Endothelial cell of umbilical vein (primary cell): ENCODE measurements at regions not wholly inside any gene's neighbourhood (a gene's known extent, or its start where the extent isn't known, plus 50 kb on each side); places are given as distances from the start of the nearest gene placed in this dataset.

Experiments used
- BruUV-seq: library from RNA; stranded (reverse); fragments of 400-500 nt; replicated peaks from 2 replicates; lab custom pipeline; 2021; lab: Mats Ljungman, UMichigan
- CTCF ChIA-PET: fragments of 300-600, 350-600 bp; sonication (Branson Sonifier 250); formaldehyde crosslinking; loops from one replicate; lab custom pipeline; 2021; ENCODE audit warnings: antibody characterized with exemption, inconsistent platforms; lab: Charles Lee
- POLR2A ChIA-PET: fragments of 300-600, 350-600 bp; sonication (Branson Sonifier 250); formaldehyde crosslinking; loops from one replicate; lab custom pipeline; 2021; ENCODE audit warnings: antibody characterized with exemption, inconsistent platforms; lab: Charles Lee
- DNase-seq: peaks from one replicate; pipeline ENCODE4 v3.0.0-alpha.2; 2011; ENCODE audit warnings: low read depth, low spot score
- FAIRE-seq: peaks from 2 replicates; lab custom pipeline; 2011; peaks lifted over from hg19 to GRCh38; lab: Jason Lieb, UNC
- H2AFZ ChIP-seq: 2 replicates; pipeline ENCODE4 v1.6.0; 2012; ENCODE audit warnings: low read depth, low read length, control low read depth, inconsistent platforms
- H3K27ac ChIP-seq: 2 replicates; pipeline ENCODE4 v1.5.1; 2011; ENCODE audit warnings: low read depth, mild to moderate bottlenecking, control low read depth, low read length, moderate library complexity; ENCODE audit not compliant: insufficient read depth
- H3K27me3 ChIP-seq, 2 experiments: 2 replicates each; pipeline versions ENCODE4 v1.6.0 to v1.6.1; 2011; ENCODE audit warnings: low read length in 2 of 2, mixed read lengths in 1 of 2; ENCODE audit not compliant: control insufficient read depth in 2 of 2, insufficient read depth in 2 of 2
- H3K36me3 ChIP-seq, 2 experiments: 2 replicates in 1 of 2; 3 replicates in 1 of 2; pipeline ENCODE4 v1.5.1; 2011; ENCODE audit warnings: low read length in 2 of 2, mild to moderate bottlenecking in 1 of 2, moderate library complexity in 1 of 2; ENCODE audit not compliant: control insufficient read depth in 2 of 2, insufficient read depth in 2 of 2; ENCODE audit errors: extremely low read depth in 1 of 2
- H3K4me1 ChIP-seq: 3 replicates; pipeline ENCODE4 v1.5.1; 2011; ENCODE audit warnings: mild to moderate bottlenecking, low read length; ENCODE audit not compliant: control insufficient read depth, insufficient read depth; ENCODE audit errors: extremely low read depth
- H3K4me2 ChIP-seq: 2 replicates; pipeline ENCODE4 v1.6.1; 2011; ENCODE audit warnings: low read length, control low read depth, mixed read lengths; ENCODE audit not compliant: insufficient read depth
- H3K4me3 ChIP-seq, 3 experiments: fragments of 200-600 bp in 1 of 3; sonication (generic), shearing (Covaris generic) in 1 of 3; replicated peaks in 1 of 3; 2 replicates each; pipeline ENCODE4 v1.5.1; 2011 to 2016; ENCODE audit warnings: control low read depth in 3 of 3, low read length in 3 of 3, mild to moderate bottlenecking in 2 of 3, inconsistent platforms in 1 of 3, low read depth in 1 of 3, moderate library complexity in 1 of 3; ENCODE audit not compliant: insufficient read depth in 1 of 3
- H3K79me2 ChIP-seq: 2 replicates; pipeline ENCODE4 v1.6.0; 2012; ENCODE audit warnings: low read length, inconsistent platforms; ENCODE audit not compliant: control insufficient read depth, insufficient read depth
- H3K9ac ChIP-seq: replicated peaks from 2 replicates; pipeline ENCODE3; 2011; ENCODE audit warnings: low read length, control low read depth; ENCODE audit not compliant: insufficient read depth; ENCODE audit errors: extremely low read depth
- H3K9me1 ChIP-seq: replicated peaks from 3 replicates; pipeline ENCODE4 v1.6.0; 2011; ENCODE audit warnings: mild to moderate bottlenecking, low read length; ENCODE audit not compliant: control insufficient read depth, insufficient read depth; ENCODE audit errors: extremely low read depth
- H3K9me3 ChIP-seq: replicated peaks from 2 replicates; pipeline ENCODE4 v1.5.1; 2012; ENCODE audit warnings: low read length, inconsistent platforms; ENCODE audit not compliant: control insufficient read depth, insufficient read depth
- H4K20me1 ChIP-seq: replicated peaks from 2 replicates; pipeline ENCODE3; 2011; ENCODE audit warnings: mild to moderate bottlenecking, low read length; ENCODE audit not compliant: control insufficient read depth, insufficient read depth; ENCODE audit errors: extremely low read depth
- EZH2 ChIP-seq: IDR thresholded peaks from 2 replicates; pipeline ENCODE4 v1.6.1; 2012; ENCODE audit warnings: borderline replicate concordance, low read depth, mild to moderate bottlenecking, moderate library complexity, low read length, inconsistent platforms; ENCODE audit not compliant: severe bottlenecking
- FOS ChIP-seq: IDR thresholded peaks from 2 replicates; pipeline ENCODE4 v1.6.1; 2011; ENCODE audit warnings: mild to moderate bottlenecking, low read length, moderate library complexity, borderline replicate concordance; ENCODE audit not compliant: insufficient read depth
- GATA2 ChIP-seq: IDR thresholded peaks from 2 replicates; pipeline ENCODE4 v1.7.0; 2011; ENCODE audit warnings: low read depth, mild to moderate bottlenecking, moderate library complexity, mixed read lengths, low read length; ENCODE audit not compliant: insufficient read length, insufficient read depth
- JUN ChIP-seq: IDR thresholded peaks from 2 replicates; pipeline ENCODE4 v1.6.1; 2011; ENCODE audit warnings: borderline replicate concordance, low read depth; ENCODE audit not compliant: insufficient read length, insufficient read depth
- MYC ChIP-seq: IDR thresholded peaks from one replicate; pipeline ENCODE4 v1.6.1; 2011; ENCODE audit warnings: mild to moderate bottlenecking, low read depth, low read length
- POLR2A ChIP-seq: IDR thresholded peaks from 2 replicates; pipeline ENCODE4 v1.6.1; 2012; ENCODE audit warnings: low read depth, mild to moderate bottlenecking, control low read depth, low read length
- POLR2AphosphoS5 ChIP-seq: IDR thresholded peaks from 2 replicates; pipeline ENCODE4 v1.6.1; 2012; ENCODE audit warnings: low read depth, mild to moderate bottlenecking, control low read depth, low read length, moderate library complexity; ENCODE audit not compliant: insufficient read depth
- dilution Hi-C: fragments of 300-500 bp; cut with MboI; formaldehyde crosslinking; loops from one replicate; pipeline ENCODE4 v1.15.0; 2019; ENCODE audit warnings: low sequenced_read_pairs; ENCODE audit not compliant: extremely low pct_ligation_motif_present
- intact Hi-C: fragments of 100-400 bp; cut with micrococcal nuclease; formaldehyde crosslinking; loops from one replicate; pipeline ENCODE4 v1.10.0; 2022
- TF ChIP-seq, protein P1 (sequence below), 2 donors: IDR thresholded peaks; 1 replicate in 1 of 2; 2 replicates in 1 of 2; pipeline ENCODE4 v1.5.1; 2011; ENCODE audit warnings: low read length in 2 of 2, mild to moderate bottlenecking in 2 of 2, moderate library complexity in 2 of 2, control low read depth in 1 of 2, inconsistent platforms in 1 of 2, low read depth in 1 of 2; ENCODE audit not compliant: insufficient read depth in 1 of 2; ENCODE audit errors: extremely low read depth in 1 of 2
- TF ChIP-seq, protein P2 (sequence below): IDR thresholded peaks from 2 replicates; pipeline ENCODE4 v1.6.1; 2011; ENCODE audit not compliant: insufficient read depth, insufficient read length

DNA sequence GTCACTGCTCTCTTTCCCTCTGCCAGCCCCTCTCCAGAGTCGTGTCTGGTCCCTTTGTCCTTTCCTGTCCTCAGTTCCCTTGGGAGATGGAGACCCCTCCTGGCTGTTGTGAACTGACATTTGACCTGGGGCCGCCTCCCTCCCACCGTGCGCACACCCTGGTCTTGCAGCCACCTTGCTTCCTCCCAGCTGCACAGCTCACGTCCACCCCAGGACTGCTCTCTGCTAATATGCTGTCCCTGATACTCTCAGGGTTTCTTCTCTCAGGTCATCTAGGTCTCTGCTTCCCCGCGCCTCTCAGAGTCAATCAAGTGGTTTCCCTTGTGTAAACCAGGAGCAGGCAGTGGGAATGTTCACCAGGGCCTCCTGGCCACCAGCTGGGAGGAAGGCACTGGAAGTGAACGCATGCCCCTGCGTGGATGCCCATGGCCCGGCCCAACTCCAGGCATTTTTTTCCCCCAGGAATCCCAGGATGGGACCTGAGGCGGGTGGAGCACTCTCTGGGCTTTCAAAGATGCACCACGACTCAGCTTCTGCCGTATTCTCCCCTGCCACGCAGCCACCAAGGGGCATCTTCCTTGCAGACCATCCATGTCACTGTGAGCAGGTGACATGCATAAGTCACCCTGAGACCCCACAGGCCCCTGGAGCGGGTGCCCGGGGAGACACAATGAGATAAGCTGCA lies 142.4 kb downstream of the OLFM1 start:
- H3K9me3 ChIP-seq, result peaks cover 5% of the 10 kb centered on the region
- H3K27me3 ChIP-seq, result no peaks in the 10 kb centered on the region
- no peak for DNase-seq
- no peak overlapping the region for H3K27ac ChIP-seq
- H3K4me3 ChIP-seq, result no peak overlapping the region
- dilution Hi-C loops (no loop called here), intact Hi-C loops (no loop called here)
- H3K4me1 ChIP-seq, result no peaks in the 10 kb centered on the region
- no peaks in the 10 kb centered on the region for H3K9me1 ChIP-seq
- CTCF ChIA-PET, result no interaction called here
- BruUV-seq, result no TSS peak
- H4K20me1 ChIP-seq, result no peaks in the 10 kb centered on the region
- no peak overlapping the region for H3K9ac ChIP-seq
- TF ChIP-seq, protein P1, sequence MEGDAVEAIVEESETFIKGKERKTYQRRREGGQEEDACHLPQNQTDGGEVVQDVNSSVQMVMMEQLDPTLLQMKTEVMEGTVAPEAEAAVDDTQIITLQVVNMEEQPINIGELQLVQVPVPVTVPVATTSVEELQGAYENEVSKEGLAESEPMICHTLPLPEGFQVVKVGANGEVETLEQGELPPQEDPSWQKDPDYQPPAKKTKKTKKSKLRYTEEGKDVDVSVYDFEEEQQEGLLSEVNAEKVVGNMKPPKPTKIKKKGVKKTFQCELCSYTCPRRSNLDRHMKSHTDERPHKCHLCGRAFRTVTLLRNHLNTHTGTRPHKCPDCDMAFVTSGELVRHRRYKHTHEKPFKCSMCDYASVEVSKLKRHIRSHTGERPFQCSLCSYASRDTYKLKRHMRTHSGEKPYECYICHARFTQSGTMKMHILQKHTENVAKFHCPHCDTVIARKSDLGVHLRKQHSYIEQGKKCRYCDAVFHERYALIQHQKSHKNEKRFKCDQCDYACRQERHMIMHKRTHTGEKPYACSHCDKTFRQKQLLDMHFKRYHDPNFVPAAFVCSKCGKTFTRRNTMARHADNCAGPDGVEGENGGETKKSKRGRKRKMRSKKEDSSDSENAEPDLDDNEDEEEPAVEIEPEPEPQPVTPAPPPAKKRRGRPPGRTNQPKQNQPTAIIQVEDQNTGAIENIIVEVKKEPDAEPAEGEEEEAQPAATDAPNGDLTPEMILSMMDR (IDR thresholded peaks at IDR 0.05; ENCODE audit: extremely low read depth in 1 of 2, insufficient read depth in 1 of 2, low read depth in 1 of 2, low read length in 2 of 2), result no peak
- no peak for TF ChIP-seq EZH2
- TF ChIP-seq POLR2A, result no peak
- no peak for TF ChIP-seq JUN
- TF ChIP-seq, protein P2, sequence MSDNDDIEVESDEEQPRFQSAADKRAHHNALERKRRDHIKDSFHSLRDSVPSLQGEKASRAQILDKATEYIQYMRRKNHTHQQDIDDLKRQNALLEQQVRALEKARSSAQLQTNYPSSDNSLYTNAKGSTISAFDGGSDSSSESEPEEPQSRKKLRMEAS, result no peak
- TF ChIP-seq FOS, result no peak
- TF ChIP-seq POLR2AphosphoS5, result no peak
- no peak for TF ChIP-seq GATA2
- no peak for TF ChIP-seq MYC
- no peak for FAIRE-seq
- H2AFZ ChIP-seq, result no peak overlapping the region
- no peaks in the 10 kb centered on the region for H3K79me2 ChIP-seq
- POLR2A ChIA-PET, result no interaction called here
- H3K4me2 ChIP-seq, result no peak overlapping the region
- no peaks in the 10 kb centered on the region for H3K36me3 ChIP-seq
